H1 (cell line): ENCODE measurements at regions not wholly inside any gene's neighbourhood (a gene's known extent, or its start where the extent isn't known, plus 50 kb on each side); places are given as distances from the start of the nearest gene placed in this dataset.

Experiments
- ATF2 ChIP-seq: IDR thresholded peaks from 2 replicates; pipeline ENCODE4 v1.6.1; 2012; ENCODE audit warnings: low read length, inconsistent platforms
- CBX5 ChIP-seq: fragments of 300-800, 300-1000 bp; sonication (generic); IDR thresholded peaks from 2 replicates; pipeline ENCODE4 v1.7.1; 2016; ENCODE audit warnings: antibody characterized with exemption, low read length, low read depth
- CEBPB ChIP-seq: IDR thresholded peaks from 2 replicates; pipeline ENCODE4 v1.6.1; 2012; ENCODE audit warnings: low read depth, low read length
- CREB1 ChIP-seq: IDR thresholded peaks from 2 replicates; pipeline ENCODE4 v1.6.1; 2012; ENCODE audit warnings: inconsistent platforms
- CTCF ChIP-seq, 3 experiments: IDR thresholded peaks; 1 replicate in 2 of 3; 2 replicates in 1 of 3; pipeline versions ENCODE4 v1.5.1 to v1.6.1; 2011; ENCODE audit warnings: low read length in 3 of 3, mild to moderate bottlenecking in 3 of 3, inconsistent platforms in 2 of 3, low read depth in 1 of 3, moderate library complexity in 1 of 3; ENCODE audit not compliant: insufficient read depth in 1 of 3; ENCODE audit errors: control extremely low read depth in 1 of 3
- EGR1 ChIP-seq: IDR thresholded peaks from 2 replicates; pipeline ENCODE4 v1.6.1; 2011; ENCODE audit warnings: low read depth, low read length, borderline replicate concordance
- HDAC2 ChIP-seq, 2 experiments: fragments of 300-600 bp in 1 of 2; sonication (generic) in 1 of 2; IDR thresholded peaks; 2 replicates each; pipeline ENCODE4 v1.6.1; 2011 to 2012; ENCODE audit warnings: low read depth in 2 of 2, low read length in 2 of 2, mild to moderate bottlenecking in 2 of 2, moderate library complexity in 2 of 2, borderline replicate concordance in 1 of 2, inconsistent platforms in 1 of 2
- MAFK ChIP-seq: IDR thresholded peaks from 2 replicates; pipeline ENCODE4 v1.6.1; 2012; ENCODE audit warnings: low read depth, mild to moderate bottlenecking, improper control_type of control experiment, low read length
- POLR2A ChIP-seq, 2 experiments: IDR thresholded peaks; 1 replicate in 1 of 2; 2 replicates in 1 of 2; pipeline ENCODE4 v1.6.1; 2011; ENCODE audit warnings: low read depth in 2 of 2, low read length in 2 of 2, mild to moderate bottlenecking in 2 of 2; ENCODE audit errors: control extremely low read depth in 1 of 2
- POLR2AphosphoS5 ChIP-seq: IDR thresholded peaks from 2 replicates; pipeline ENCODE4 v1.6.1; 2011; ENCODE audit warnings: low read depth, low read length
- RAD21 ChIP-seq, 2 experiments: IDR thresholded peaks in 1 of 2; conservative IDR thresholded peaks in 1 of 2; 2 replicates each; pipeline ENCODE4 v1.6.1; 2011; ENCODE audit warnings: low read depth in 2 of 2, low read length in 2 of 2, improper control_type of control experiment in 1 of 2, inconsistent platforms in 1 of 2, mild to moderate bottlenecking in 1 of 2, moderate library complexity in 1 of 2
- RNF2 ChIP-seq: fragments of 200-900, 300-1000 bp; sonication (generic); IDR thresholded peaks from 2 replicates; pipeline ENCODE4 v1.7.1; 2016; ENCODE audit warnings: borderline replicate concordance, low read depth, mild to moderate bottlenecking, antibody characterized with exemption, low read length; ENCODE audit not compliant: poor library complexity, severe bottlenecking; ENCODE audit errors: missing control alignments
- SP1 ChIP-seq: IDR thresholded peaks from 2 replicates; pipeline ENCODE4 v1.6.1; 2011; ENCODE audit warnings: low read depth, low read length
- TCF12 ChIP-seq: IDR thresholded peaks from 2 replicates; pipeline ENCODE4 v1.6.1; 2011; ENCODE audit warnings: low read depth, mild to moderate bottlenecking, low read length

GRCh38 chr12:116374207-116374606, 96.7 kb upstream of the MED13L start:
- TF ChIP-seq POLR2A (IDR thresholded peaks at IDR 0.05; ENCODE audit: control extremely low read depth in 1 of 2, low read depth in 2 of 2, low read length in 2 of 2) (no peak), CTCF (IDR thresholded peaks at IDR 0.05; ENCODE audit: control extremely low read depth in 1 of 3, insufficient read depth in 1 of 3, low read depth in 1 of 3, low read length in 3 of 3) (no peak), SP1 (no peak), ATF2 (no peak), HDAC2 (IDR thresholded peaks at IDR 0.05; ENCODE audit: borderline replicate concordance in 1 of 2, low read depth in 2 of 2, low read length in 2 of 2) (no peak), CREB1 (no peak), RAD21 (IDR thresholded peaks at IDR 0.05 in 1 of 2, conservative IDR thresholded peaks at IDR 0.05 in 1 of 2; ENCODE audit: low read depth in 2 of 2, low read length in 2 of 2) (no peak), TCF12 (no peak), EGR1 (no peak), POLR2AphosphoS5 (no peak), RNF2 (no peak), CBX5 (no peak), MAFK (no peak), CEBPB (no peak)
